Pancreas (tissue), 10 donors: ENCODE measurements at regions not wholly inside any gene's neighbourhood (a gene's known extent, or its start where the extent isn't known, plus 50 kb on each side); places are given as distances from the start of the nearest gene placed in this dataset.

Experiments used
- ATAC-seq, 4 donors: fragments of 200-7000 bp; cut with Tn5 transposase; one replicate each; pipeline versions ENCODE4 v1.8.0 to v1.9.1; 2020; ENCODE audit warnings: mild to moderate bottlenecking in 4 of 4, moderate library complexity in 4 of 4
- DNase-seq, 6 donors: peaks; one replicate each; pipeline ENCODE4 v3.0.0-alpha.2; 2020
- FAIRE-seq: peaks from 2 replicates; lab custom pipeline; 2012; peaks lifted over from hg19 to GRCh38; lab: Jason Lieb, UNC
- H3K27ac ChIP-seq, 4 donors: fragments of 200-600 bp; sonication (generic); 1 replicate in 3 of 4; 2 replicates in 1 of 4; pipeline versions ENCODE4 v1.5.0 to v1.8.0; 2020
- H3K27me3 ChIP-seq, 4 donors: fragments of 200-600 bp; one replicate each; pipeline ENCODE4 v1.8.0; 2021
- H3K36me3 ChIP-seq, 3 donors: fragments of 200-600 bp; sonication (generic) in 1 of 3; one replicate each; pipeline versions ENCODE4 v1.5.0 to v1.8.0; 2020 to 2021
- H3K4me1 ChIP-seq, 3 donors: fragments of 200-600 bp; one replicate each; pipeline ENCODE4 v1.8.0; 2021
- H3K4me3 ChIP-seq, 4 donors: fragments of 200-600 bp; sonication (generic) in 2 of 4; one replicate each; pipeline versions ENCODE4 v1.5.0 to v1.8.0; 2020 to 2021
- H3K9me3 ChIP-seq, 4 donors: fragments of 200-600 bp; one replicate each; pipeline ENCODE4 v1.8.0; 2021
- WGBS, 2 donors: extraction: QIAGEN DNeasy Blood & Tissue Kit; methylation state at CpG; one replicate each; pipeline ENCODE4 v1.1.7; 2013; 5-methylcytosine and 5-hydroxymethylcytosine counted together
- intact Hi-C, 3 donors: fragments of 100-400 bp; cut with DNase I; formaldehyde crosslinking; loops; one replicate each; pipeline versions ENCODE4 v1.11.1 to v1.14.2; 2022
- TF ChIP-seq, protein P1 (sequence below), 4 donors: fragments of 200-600 bp; sonication (generic) in 3 of 4; IDR thresholded peaks; one replicate each; pipeline versions ENCODE4 v1.5.0 to v1.8.0; 2021; ENCODE audit warnings: antibody characterized with exemption in 4 of 4
- donor health status: healthy with polysubstance abuse.
- donor health status: DM: no; HTN: no; CAD: no; lungs with moderate emphysema.
- donor health status: DM: no; HTN: no; CAD: no.
- donor health status: control.
- donor health status: control.
- donor health status: Bipolar disorder and iron deficiency.
- donor health status: DM: yes; HTN: yes; CAD: no.
- donor health status: DM: no; HTN: no; CAD: no.
- donor health status: DM: no; HTN: no; CAD: no.
- donor health status: DM: yes; HTN: yes; CAD: no.

DNA sequence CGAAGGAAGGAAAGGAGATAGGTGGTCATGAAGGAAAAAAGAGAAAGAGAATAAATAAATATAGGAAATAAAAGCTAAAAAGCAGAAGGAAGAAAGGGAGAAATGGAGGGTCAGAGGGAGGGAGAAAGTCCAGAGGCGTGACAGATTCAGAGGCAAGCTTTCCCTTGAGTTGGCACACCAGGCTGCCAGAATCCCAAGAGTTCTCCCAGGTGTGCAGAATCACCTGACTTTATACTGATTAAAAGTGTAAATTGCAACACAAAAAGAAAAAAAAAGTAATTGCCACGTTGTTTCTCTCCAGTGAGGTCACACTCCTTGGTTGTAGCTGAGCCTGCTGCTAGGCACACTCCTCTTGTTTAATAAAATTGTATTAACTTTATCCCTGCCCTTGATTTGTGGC lies 669.9 kb upstream of the PKN2 start:
- 24 to 31% methylated on average over 3 of the region's 3 CpGs for WGBS, 2 donors
- Histone ChIP-seq H3K36me3 (no peaks in the 10 kb centered on the region), H3K27ac (no peak overlapping the region), H3K4me3 (no peak overlapping the region), H3K9me3 (no peaks in the 10 kb centered on the region), H3K4me1 (peaks cover 0 to 5% (median 0%) of the 10 kb centered on the region in 3 donors), H3K27me3 (no peaks in the 10 kb centered on the region)
- FAIRE-seq (no peak), ATAC-seq (peak; percentile 64 to 76 (median 69)), DNase-seq (peak in 1 of 6 donors; percentile 10)
- TF ChIP-seq, protein P1, sequence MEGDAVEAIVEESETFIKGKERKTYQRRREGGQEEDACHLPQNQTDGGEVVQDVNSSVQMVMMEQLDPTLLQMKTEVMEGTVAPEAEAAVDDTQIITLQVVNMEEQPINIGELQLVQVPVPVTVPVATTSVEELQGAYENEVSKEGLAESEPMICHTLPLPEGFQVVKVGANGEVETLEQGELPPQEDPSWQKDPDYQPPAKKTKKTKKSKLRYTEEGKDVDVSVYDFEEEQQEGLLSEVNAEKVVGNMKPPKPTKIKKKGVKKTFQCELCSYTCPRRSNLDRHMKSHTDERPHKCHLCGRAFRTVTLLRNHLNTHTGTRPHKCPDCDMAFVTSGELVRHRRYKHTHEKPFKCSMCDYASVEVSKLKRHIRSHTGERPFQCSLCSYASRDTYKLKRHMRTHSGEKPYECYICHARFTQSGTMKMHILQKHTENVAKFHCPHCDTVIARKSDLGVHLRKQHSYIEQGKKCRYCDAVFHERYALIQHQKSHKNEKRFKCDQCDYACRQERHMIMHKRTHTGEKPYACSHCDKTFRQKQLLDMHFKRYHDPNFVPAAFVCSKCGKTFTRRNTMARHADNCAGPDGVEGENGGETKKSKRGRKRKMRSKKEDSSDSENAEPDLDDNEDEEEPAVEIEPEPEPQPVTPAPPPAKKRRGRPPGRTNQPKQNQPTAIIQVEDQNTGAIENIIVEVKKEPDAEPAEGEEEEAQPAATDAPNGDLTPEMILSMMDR (IDR thresholded peaks at IDR 0.05): no peak
- intact Hi-C loops: no loop called here

DNA sequence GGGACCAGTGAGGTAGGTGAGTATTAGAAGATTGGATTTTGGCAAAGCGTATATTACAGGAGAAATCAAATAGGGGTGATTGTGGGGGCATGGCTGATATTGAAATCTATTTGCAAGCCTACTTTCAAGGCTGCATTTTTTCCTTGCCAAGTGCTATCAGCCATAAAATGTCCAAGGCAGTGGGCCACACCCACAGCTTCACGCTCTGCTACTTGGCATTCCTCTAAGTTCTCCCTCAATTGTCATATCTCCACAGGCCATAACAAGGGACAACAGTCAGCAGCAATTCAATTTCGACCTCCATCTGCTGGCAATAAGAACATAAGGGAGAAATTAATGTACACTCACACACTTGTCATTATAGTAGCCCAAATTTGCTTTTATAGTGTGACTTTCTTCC lies 667.1 kb upstream of the PKN2 start:
- ATAC-seq: no peak

DNA sequence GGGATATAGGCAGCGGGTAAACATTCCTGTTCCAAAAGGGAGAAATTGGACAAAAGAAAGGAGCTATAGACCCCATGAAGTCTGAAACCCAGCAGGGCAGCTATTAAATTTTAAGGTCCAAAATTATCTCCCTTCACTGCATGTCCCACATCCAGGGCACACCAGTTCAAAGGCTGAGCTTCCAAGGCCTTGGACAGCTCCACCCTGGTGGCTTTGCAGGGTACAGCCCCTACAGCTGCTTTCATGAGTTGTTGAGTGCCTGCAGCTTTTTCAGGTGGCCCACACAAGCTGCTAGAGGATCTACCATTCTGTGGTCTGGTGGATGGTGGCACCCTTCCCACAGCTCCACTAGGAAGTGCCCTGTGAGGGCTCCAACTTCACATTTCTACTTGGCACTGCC lies 662.5 kb upstream of the PKN2 start:
- no peaks in the 10 kb centered on the region for H3K9me3 ChIP-seq
- H3K4me1 ChIP-seq: no peaks in the 10 kb centered on the region
- DNase-seq (no peak), ATAC-seq (no peak), FAIRE-seq (no peak)
- no peaks in the 10 kb centered on the region for H3K27me3 ChIP-seq
- 0 to 84% methylated on average over 1 of the region's 1 CpG for WGBS, 2 donors
- no peaks in the 10 kb centered on the region for H3K36me3 ChIP-seq
- TF ChIP-seq, protein P1 (IDR thresholded peaks at IDR 0.05): no peak
- H3K4me3 ChIP-seq: no peak overlapping the region
- no peak overlapping the region for H3K27ac ChIP-seq
- intact Hi-C loops: no loop called here

More for the DNA sequence above, 667.1 kb upstream of the PKN2 start:
- intact Hi-C loops: no loop called here
- Histone ChIP-seq H3K4me1 (peaks cover 0 to 5% (median 0%) of the 10 kb centered on the region in 3 donors), H3K9me3 (no peaks in the 10 kb centered on the region), H3K27me3 (no peaks in the 10 kb centered on the region), H3K4me3 (no peak overlapping the region), H3K36me3 (no peaks in the 10 kb centered on the region), H3K27ac (no peak overlapping the region)
- WGBS, 2 donors: 51 to 54% methylated on average over 3 of the region's 3 CpGs
- no peak for DNase-seq
- TF ChIP-seq, protein P1 (IDR thresholded peaks at IDR 0.05): no peak
- no peak for FAIRE-seq

DNA sequence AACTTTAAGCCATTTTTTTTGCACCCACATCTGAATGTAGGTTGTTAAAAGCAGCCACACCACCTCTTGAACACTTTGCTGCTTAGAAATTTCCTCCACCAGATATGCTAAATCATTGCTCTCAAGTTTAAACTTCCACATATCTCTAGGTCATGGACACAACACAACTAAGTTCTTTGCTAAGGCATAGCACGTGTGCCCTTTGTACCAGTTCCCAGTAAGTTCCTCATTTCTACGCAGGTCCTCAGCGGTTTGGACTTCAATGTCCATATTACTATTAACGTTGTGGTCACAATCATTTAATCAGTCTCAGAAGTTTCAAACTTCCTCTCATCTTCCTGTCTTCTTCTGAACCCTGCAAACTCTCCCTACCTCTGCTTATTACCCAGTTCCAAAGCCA lies 661.6 kb upstream of the PKN2 start:
- WGBS, 2 donors: 65 to 72% methylated on average over 4 of the region's 4 CpGs
- intact Hi-C loops: no loop called here
- no peak overlapping the region for H3K4me3 ChIP-seq
- no peaks in the 10 kb centered on the region for H3K9me3 ChIP-seq
- H3K27me3 ChIP-seq: no peaks in the 10 kb centered on the region
- TF ChIP-seq, protein P1 (IDR thresholded peaks at IDR 0.05): no peak
- H3K4me1 ChIP-seq: no peaks in the 10 kb centered on the region
- no peak overlapping the region for H3K27ac ChIP-seq
- no peaks in the 10 kb centered on the region for H3K36me3 ChIP-seq
- FAIRE-seq (no peak), DNase-seq (no peak), ATAC-seq (no peak)

DNA sequence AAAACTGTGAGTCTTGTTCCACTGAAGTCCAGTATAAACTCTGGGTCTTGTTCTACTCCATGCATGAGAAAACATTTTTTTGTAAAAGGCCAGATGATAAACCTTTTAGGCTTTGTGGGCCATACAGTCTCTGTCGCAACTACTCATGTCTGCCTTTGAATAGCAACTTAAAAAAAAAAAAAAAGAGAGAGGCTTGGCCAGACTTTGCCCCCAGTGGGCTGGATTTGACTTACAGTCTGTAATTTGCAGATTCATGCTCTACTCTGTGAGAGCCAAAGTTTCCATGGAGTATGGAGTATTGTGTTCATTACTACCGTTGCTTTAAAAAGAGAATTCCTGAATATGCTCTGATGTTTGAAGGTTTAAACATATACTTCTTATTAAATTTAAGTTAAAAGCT lies 654.9 kb upstream of the PKN2 start:
- intact Hi-C loops: no loop called here
- Histone ChIP-seq H3K36me3 (no peaks in the 10 kb centered on the region), H3K9me3 (no peaks in the 10 kb centered on the region), H3K27me3 (no peaks in the 10 kb centered on the region), H3K27ac (no peak overlapping the region), H3K4me1 (no peaks in the 10 kb centered on the region), H3K4me3 (no peak overlapping the region)
- DNase-seq (no peak), ATAC-seq (peak in 3 of 4 donors; percentile 75 to 87 (median 77)), FAIRE-seq (no peak)
- TF ChIP-seq, protein P1 (IDR thresholded peaks at IDR 0.05): no peak
- WGBS, 2 donors: 56 to 62% methylated on average over 2 of the region's 2 CpGs
